ENCODE measurements at regions not wholly inside any gene's neighbourhood (a gene's known extent, or its start where the extent isn't known, plus 50 kb on each side); places are given as distances from the start of the nearest gene placed in this dataset.

GRCh38 chr13:102954350-102954749 is 108.5 kb downstream of the ERCC5 start:
- TF ChIP-seq CTCF (IDR thresholded peaks at IDR 0.05; ENCODE audit: extremely low read depth, missing control alignments) = no peak
- DNase-seq (ENCODE audit: low spot score) = no peak

GRCh38 chr13:102951808-102952207 is 106.0 kb downstream of the ERCC5 start:
- no peak for DNase-seq (ENCODE audit: low spot score)
- TF ChIP-seq CTCF (IDR thresholded peaks at IDR 0.05; ENCODE audit: extremely low read depth, missing control alignments) = no peak

GRCh38 chr13:102947745-102948405 is 102.0 kb downstream of the ERCC5 start:
- DNase-seq (ENCODE audit: low spot score) = no peak
- TF ChIP-seq CTCF (IDR thresholded peaks at IDR 0.05; ENCODE audit: extremely low read depth, missing control alignments) = no peak

- DNase-seq (ENCODE audit: low spot score) = no peak
- no peak for TF ChIP-seq CTCF (IDR thresholded peaks at IDR 0.05; ENCODE audit: extremely low read depth, missing control alignments)
Observed at GRCh38 chr13:102945886-102946285, 100.1 kb downstream of the ERCC5 start.

GRCh38 chr13:102945324-102945815 is 99.5 kb downstream of the ERCC5 start:
- DNase-seq (ENCODE audit: low spot score) = no peak
- no peak for TF ChIP-seq CTCF (IDR thresholded peaks at IDR 0.05; ENCODE audit: extremely low read depth, missing control alignments)

- no peak for DNase-seq (ENCODE audit: low spot score)
- no peak for TF ChIP-seq CTCF (IDR thresholded peaks at IDR 0.05; ENCODE audit: extremely low read depth, missing control alignments)
Observed at GRCh38 chr13:102944821-102945220, 99.0 kb downstream of the ERCC5 start.

GRCh38 chr13:102940770-102941169 is 94.9 kb downstream of the ERCC5 start:
- no peak for TF ChIP-seq CTCF (IDR thresholded peaks at IDR 0.05; ENCODE audit: extremely low read depth, missing control alignments)
- DNase-seq (ENCODE audit: low spot score) = no peak

Measured in GM20000 (cell line).